ENCODE measurements at regions not wholly inside any gene's neighbourhood (a gene's known extent, or its start where the extent isn't known, plus 50 kb on each side); places are given as distances from the start of the nearest gene placed in this dataset.

- H3F3A ChIP-seq (ENCODE audit: insufficient read depth) = no peaks in the 10 kb centered on the region
- H4K20me1 ChIP-seq (ENCODE audit: insufficient read depth) = no peaks in the 10 kb centered on the region
- no peak overlapping the region for H3K27ac ChIP-seq
- TF ChIP-seq EZH2 (IDR thresholded peaks at IDR 0.05; ENCODE audit: insufficient read depth, poor library complexity, severe bottlenecking) (no peak), EZH2phosphoT487 (IDR thresholded peaks at IDR 0.05; ENCODE audit: insufficient read depth, low read depth) (no peak)
- H3K9me3 ChIP-seq (ENCODE audit: low read depth) = no peaks in the 10 kb centered on the region
- no peak for DNase-seq
- no peak overlapping the region for H2AFZ ChIP-seq
- 31 to 46% methylated on average over 2 of the region's 2 CpGs for WGBS, 2 experiments (ENCODE audit: low coverage in 1 of 2, low lambda C conversion rate in 2 of 2, missing lambda C conversion rate in 2 of 2)
- H3K27me3 ChIP-seq (replicated peaks; ENCODE audit: insufficient read depth) = no peaks in the 10 kb centered on the region
- no peaks in the 10 kb centered on the region for H3K79me2 ChIP-seq (ENCODE audit: insufficient read depth)
- no peak overlapping the region for H3K4me2 ChIP-seq (ENCODE audit: unreplicated experiment)
- in situ Hi-C loops (cut with MboI) = no loop called here
- H3K4me1 ChIP-seq (ENCODE audit: insufficient read depth) = no peaks in the 10 kb centered on the region
- H3K4me3 ChIP-seq = no peak overlapping the region
- H3K36me3 ChIP-seq (ENCODE audit: low read depth) = no peaks in the 10 kb centered on the region
- H3K9me2 ChIP-seq (ENCODE audit: insufficient read depth) = no peaks in the 10 kb centered on the region
- no peak overlapping the region for H3K9ac ChIP-seq
These were observed 179.9 kb upstream of the CADM1 start for GRCh38 chr11:115684135-115684534.

- no peak overlapping the region for H3K4me2 ChIP-seq (ENCODE audit: unreplicated experiment)
- 33% methylated on average over 3 of the region's 3 CpGs for whole genome bisulfite sequencing, 2 experiments (ENCODE audit: low coverage in 1 of 2, low lambda C conversion rate in 2 of 2, missing lambda C conversion rate in 2 of 2)
- H3K4me3 ChIP-seq = no peak overlapping the region
- H3F3A ChIP-seq (ENCODE audit: insufficient read depth) = no peaks in the 10 kb centered on the region
- no peaks in the 10 kb centered on the region for H3K36me3 ChIP-seq (ENCODE audit: low read depth)
- no peaks in the 10 kb centered on the region for H3K9me2 ChIP-seq (ENCODE audit: insufficient read depth)
- H3K27me3 ChIP-seq (replicated peaks; ENCODE audit: insufficient read depth) = no peaks in the 10 kb centered on the region
- in situ Hi-C loops (cut with MboI) = no loop called here
- no peaks in the 10 kb centered on the region for H3K9me3 ChIP-seq (ENCODE audit: low read depth)
- TF ChIP-seq EZH2phosphoT487 (IDR thresholded peaks at IDR 0.05; ENCODE audit: insufficient read depth, low read depth) = no peak
- no peak overlapping the region for H3K27ac ChIP-seq
- no peak overlapping the region for H2AFZ ChIP-seq
- DNase-seq = no peak
- no peaks in the 10 kb centered on the region for H4K20me1 ChIP-seq (ENCODE audit: insufficient read depth)
- no peak overlapping the region for H3K9ac ChIP-seq
- no peaks in the 10 kb centered on the region for H3K79me2 ChIP-seq (ENCODE audit: insufficient read depth)
- H3K4me1 ChIP-seq (ENCODE audit: insufficient read depth) = no peaks in the 10 kb centered on the region
These were observed 178.7 kb upstream of the CADM1 start for GRCh38 chr11:115682888-115683287.

GRCh38 chr11:115682101-115682500 is 177.9 kb upstream of the CADM1 start:
- no peaks in the 10 kb centered on the region for H3K36me3 ChIP-seq (ENCODE audit: low read depth)
- H3K4me3 ChIP-seq = no peak overlapping the region
- H2AFZ ChIP-seq = no peak overlapping the region
- no peak for TF ChIP-seq EZH2 (IDR thresholded peaks at IDR 0.05; ENCODE audit: insufficient read depth, poor library complexity, severe bottlenecking)
- TF ChIP-seq EZH2phosphoT487 (IDR thresholded peaks at IDR 0.05; ENCODE audit: insufficient read depth, low read depth) = no peak
- no peak overlapping the region for H3K27ac ChIP-seq
- H3K27me3 ChIP-seq (replicated peaks; ENCODE audit: insufficient read depth) = no peaks in the 10 kb centered on the region
- no peak overlapping the region for H3K4me2 ChIP-seq (ENCODE audit: unreplicated experiment)
- H3F3A ChIP-seq (ENCODE audit: insufficient read depth) = no peaks in the 10 kb centered on the region
- H3K79me2 ChIP-seq (ENCODE audit: insufficient read depth) = no peaks in the 10 kb centered on the region
- in situ Hi-C loops (cut with MboI) = no loop called here
- WGBS, 2 experiments (ENCODE audit: low coverage in 1 of 2, low lambda C conversion rate in 2 of 2, missing lambda C conversion rate in 2 of 2) = 49 to 56% methylated on average over 5 of the region's 5 CpGs
- H4K20me1 ChIP-seq (ENCODE audit: insufficient read depth) = no peaks in the 10 kb centered on the region
- no peaks in the 10 kb centered on the region for H3K9me3 ChIP-seq (ENCODE audit: low read depth)
- H3K9ac ChIP-seq = no peak overlapping the region
- DNase-seq = no peak
- H3K4me1 ChIP-seq (ENCODE audit: insufficient read depth) = peaks cover 4% of the 10 kb centered on the region; the same call in 1 of the 2 replicates
- no peaks in the 10 kb centered on the region for H3K9me2 ChIP-seq (ENCODE audit: insufficient read depth)

- Histone ChIP-seq H3K4me2 (ENCODE audit: unreplicated experiment) (no peak overlapping the region), H3K9ac (no peak overlapping the region), H3F3A (ENCODE audit: insufficient read depth) (no peaks in the 10 kb centered on the region), H3K4me3 (no peak overlapping the region), H3K4me1 (ENCODE audit: insufficient read depth) (peaks cover 4% of the 10 kb centered on the region; the same call in 1 of the 2 replicates), H3K27ac (no peak overlapping the region), H3K79me2 (ENCODE audit: insufficient read depth) (no peaks in the 10 kb centered on the region), H3K36me3 (ENCODE audit: low read depth) (no peaks in the 10 kb centered on the region), H2AFZ (no peak overlapping the region), H3K27me3 (replicated peaks; ENCODE audit: insufficient read depth) (no peaks in the 10 kb centered on the region), H3K9me2 (ENCODE audit: insufficient read depth) (no peaks in the 10 kb centered on the region), H4K20me1 (ENCODE audit: insufficient read depth) (no peaks in the 10 kb centered on the region), H3K9me3 (ENCODE audit: low read depth) (no peaks in the 10 kb centered on the region)
- no peak for TF ChIP-seq EZH2phosphoT487 (IDR thresholded peaks at IDR 0.05; ENCODE audit: insufficient read depth, low read depth)
- no peak for TF ChIP-seq EZH2 (IDR thresholded peaks at IDR 0.05; ENCODE audit: insufficient read depth, poor library complexity, severe bottlenecking)
- DNase-seq = no peak
- in situ Hi-C loops (cut with MboI) = no loop called here
- WGBS, 2 experiments (ENCODE audit: low coverage in 1 of 2, low lambda C conversion rate in 2 of 2, missing lambda C conversion rate in 2 of 2) = 36 to 49% methylated on average over 4 of the region's 4 CpGs
These were observed 175.7 kb upstream of the CADM1 start for GRCh38 chr11:115679945-115680344.

GRCh38 chr11:115678942-115679341 is 174.7 kb upstream of the CADM1 start:
- peaks cover 4% of the 10 kb centered on the region; the same call in 1 of the 2 replicates for H3K4me1 ChIP-seq (ENCODE audit: insufficient read depth)
- no peak overlapping the region for H3K9ac ChIP-seq
- WGBS, 2 experiments (ENCODE audit: low coverage in 1 of 2, low lambda C conversion rate in 2 of 2, missing lambda C conversion rate in 2 of 2) = 43 to 47% methylated on average over 5 of the region's 5 CpGs
- no peaks in the 10 kb centered on the region for H3K9me3 ChIP-seq (ENCODE audit: low read depth)
- H3K79me2 ChIP-seq (ENCODE audit: insufficient read depth) = no peaks in the 10 kb centered on the region
- no peak overlapping the region for H2AFZ ChIP-seq
- H3K4me3 ChIP-seq = no peak overlapping the region
- DNase-seq = no peak
- H3K4me2 ChIP-seq (ENCODE audit: unreplicated experiment) = no peak overlapping the region
- H4K20me1 ChIP-seq (ENCODE audit: insufficient read depth) = no peaks in the 10 kb centered on the region
- H3F3A ChIP-seq (ENCODE audit: insufficient read depth) = no peaks in the 10 kb centered on the region
- H3K9me2 ChIP-seq (ENCODE audit: insufficient read depth) = no peaks in the 10 kb centered on the region
- no peak overlapping the region for H3K27ac ChIP-seq
- in situ Hi-C loops (cut with MboI) = no loop called here
- H3K27me3 ChIP-seq (replicated peaks; ENCODE audit: insufficient read depth) = no peaks in the 10 kb centered on the region
- TF ChIP-seq EZH2phosphoT487 (IDR thresholded peaks at IDR 0.05; ENCODE audit: insufficient read depth, low read depth) (no peak), EZH2 (IDR thresholded peaks at IDR 0.05; ENCODE audit: insufficient read depth, poor library complexity, severe bottlenecking) (no peak)
- H3K36me3 ChIP-seq (ENCODE audit: low read depth) = no peaks in the 10 kb centered on the region

Measured in GM23248 (cell line).